ENCODE measurements at regions not wholly inside any gene's neighbourhood (a gene's known extent, or its start where the extent isn't known, plus 50 kb on each side); places are given as distances from the start of the nearest gene placed in this dataset.

DNA sequence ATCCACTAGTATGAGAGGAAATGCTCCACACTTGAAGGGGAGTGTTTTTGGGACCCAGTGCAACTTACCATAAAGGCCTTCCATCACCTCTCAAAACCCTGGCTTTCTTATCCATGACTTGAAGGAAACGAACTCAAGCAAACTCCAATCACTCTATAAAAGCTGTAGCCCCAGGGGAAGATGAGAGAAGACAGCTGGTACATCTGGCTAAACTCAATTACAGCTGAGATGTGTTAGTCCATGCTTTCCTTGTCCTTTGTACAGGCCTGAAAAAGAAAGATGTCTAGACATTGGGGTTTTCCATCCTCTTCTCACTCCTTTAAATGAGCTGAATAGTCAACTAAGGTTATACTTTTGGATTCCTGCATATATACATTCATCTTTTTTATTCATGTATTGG lies 89.5 kb upstream of the ANKRD30A start:
- TF ChIP-seq, protein P1, sequence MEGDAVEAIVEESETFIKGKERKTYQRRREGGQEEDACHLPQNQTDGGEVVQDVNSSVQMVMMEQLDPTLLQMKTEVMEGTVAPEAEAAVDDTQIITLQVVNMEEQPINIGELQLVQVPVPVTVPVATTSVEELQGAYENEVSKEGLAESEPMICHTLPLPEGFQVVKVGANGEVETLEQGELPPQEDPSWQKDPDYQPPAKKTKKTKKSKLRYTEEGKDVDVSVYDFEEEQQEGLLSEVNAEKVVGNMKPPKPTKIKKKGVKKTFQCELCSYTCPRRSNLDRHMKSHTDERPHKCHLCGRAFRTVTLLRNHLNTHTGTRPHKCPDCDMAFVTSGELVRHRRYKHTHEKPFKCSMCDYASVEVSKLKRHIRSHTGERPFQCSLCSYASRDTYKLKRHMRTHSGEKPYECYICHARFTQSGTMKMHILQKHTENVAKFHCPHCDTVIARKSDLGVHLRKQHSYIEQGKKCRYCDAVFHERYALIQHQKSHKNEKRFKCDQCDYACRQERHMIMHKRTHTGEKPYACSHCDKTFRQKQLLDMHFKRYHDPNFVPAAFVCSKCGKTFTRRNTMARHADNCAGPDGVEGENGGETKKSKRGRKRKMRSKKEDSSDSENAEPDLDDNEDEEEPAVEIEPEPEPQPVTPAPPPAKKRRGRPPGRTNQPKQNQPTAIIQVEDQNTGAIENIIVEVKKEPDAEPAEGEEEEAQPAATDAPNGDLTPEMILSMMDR (IDR thresholded peaks at IDR 0.05), result no peak
- TF ChIP-seq POLR2AphosphoS5 (IDR thresholded peaks at IDR 0.05) (no peak), POLR2A (IDR thresholded peaks at IDR 0.05) (no peak), EP300 (IDR thresholded peaks at IDR 0.05) (no peak)
